SK-N-MC (cell line): ENCODE measurements at regions not wholly inside any gene's neighbourhood (a gene's known extent, or its start where the extent isn't known, plus 50 kb on each side); places are given as distances from the start of the nearest gene placed in this dataset.

Source experiments
- DNase-seq: peaks from one replicate; pipeline ENCODE4 v3.0.0-alpha.2; 2011; ENCODE audit warnings: low read depth, low spot score
- H3K27ac ChIP-seq: fragments of 200-600 bp; sonication (generic); 2 replicates; pipeline ENCODE4 v1.5.1; 2016; ENCODE audit warnings: mixed run types
- H3K36me3 ChIP-seq: fragments of 200-600 bp; sonication (generic); 2 replicates; pipeline ENCODE4 v1.6.1; 2017; ENCODE audit warnings: antibody characterized with exemption, low read length, mixed read lengths; ENCODE audit not compliant: insufficient read depth
- H3K4me3 ChIP-seq: fragments of 200-600 bp; sonication (generic); 2 replicates; pipeline ENCODE4 v1.5.1; 2016
- H3K9ac ChIP-seq: fragments of 200-600 bp; sonication (generic); 2 replicates; pipeline ENCODE4 v1.8.0; 2017; ENCODE audit warnings: mixed run types, mixed read lengths; ENCODE audit not compliant: insufficient read length
- H3K9me3 ChIP-seq: fragments of 200-600 bp; sonication (generic); 2 replicates; pipeline ENCODE4 v1.6.1; 2017; ENCODE audit warnings: low read depth, mild to moderate bottlenecking, antibody characterized with exemption, low read length, moderate library complexity, mixed read lengths
- EZH2 ChIP-seq: fragments of 200-600 bp; sonication (generic); IDR thresholded peaks from one replicate; pipeline ENCODE4 v1.6.1; 2017; ENCODE audit warnings: antibody characterized with exemption
- FOXP2 ChIP-seq: optimal IDR thresholded peaks from 2 replicates; pipeline ENCODE3; 2011; ENCODE audit warnings: mild to moderate bottlenecking, moderate library complexity; ENCODE audit not compliant: insufficient read depth; ENCODE audit errors: extremely low read length, control extremely low read depth
- POLR2AphosphoS5 ChIP-seq: IDR thresholded peaks from 2 replicates; pipeline ENCODE4 v1.6.1; 2012; ENCODE audit warnings: mild to moderate bottlenecking, low read depth, low read length, borderline replicate concordance

DNA sequence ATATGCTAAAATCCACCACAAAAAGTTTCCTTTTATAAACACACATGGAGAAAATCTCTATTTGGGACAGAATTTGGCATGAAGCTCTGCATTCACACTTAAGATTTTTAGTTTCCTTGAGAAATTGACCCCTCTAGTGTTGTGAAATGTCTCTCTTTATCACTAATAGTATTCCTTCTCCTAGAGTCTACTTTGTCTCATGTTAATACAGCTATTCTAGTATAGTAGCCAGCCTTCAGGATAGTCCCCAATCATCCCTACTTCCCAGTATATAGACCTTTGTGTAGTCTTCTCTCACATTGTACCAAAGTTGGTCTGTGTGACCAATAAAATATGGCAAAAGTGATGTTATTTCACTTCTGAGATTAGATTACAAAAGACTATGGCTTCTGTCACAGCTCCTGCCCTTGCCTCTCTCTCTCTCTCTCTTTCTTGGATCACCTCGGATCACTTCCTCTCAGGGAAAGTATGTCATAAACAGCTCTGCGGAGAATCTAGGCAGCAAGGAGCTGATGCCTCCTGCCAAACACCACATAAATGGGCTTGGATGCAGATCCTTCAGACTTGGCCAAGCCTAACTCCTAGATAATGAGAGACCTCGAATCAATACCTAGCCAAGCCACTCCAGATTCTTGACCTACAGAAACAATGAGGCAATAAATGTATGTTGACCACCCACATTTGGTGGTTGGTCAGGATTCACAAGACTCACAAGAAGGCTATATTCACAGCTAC lies 59.7 kb upstream of the NABP1 start:
- TF ChIP-seq FOXP2 (no peak), EZH2 (no peak), POLR2AphosphoS5 (no peak)
- no peak for DNase-seq
- Histone ChIP-seq H3K4me3 (no peak overlapping the region), H3K9me3 (no peaks in the 10 kb centered on the region), H3K9ac (no peak overlapping the region), H3K36me3 (no peaks in the 10 kb centered on the region), H3K27ac (no peak overlapping the region)

DNA sequence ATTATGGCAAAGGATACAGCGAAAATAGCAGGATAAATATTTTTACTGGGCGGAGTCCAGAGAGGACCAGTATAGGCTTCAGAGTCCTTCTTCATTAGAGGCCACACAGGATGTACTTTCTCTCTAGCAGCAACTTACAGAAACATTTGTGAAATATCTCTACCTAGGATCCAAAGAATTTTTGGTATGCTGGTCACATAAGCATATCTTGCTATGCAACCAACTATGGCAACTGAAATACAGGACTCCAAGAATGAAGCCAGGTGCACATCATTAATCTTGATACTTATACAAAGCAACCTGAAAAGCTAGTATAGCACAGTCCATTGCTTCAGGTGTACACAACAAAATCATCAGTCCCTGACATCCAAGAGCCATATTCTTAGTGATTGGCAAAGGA lies 59.1 kb upstream of the NABP1 start:
- Histone ChIP-seq H3K27ac (no peak overlapping the region), H3K36me3 (no peaks in the 10 kb centered on the region), H3K9ac (no peak overlapping the region), H3K9me3 (no peaks in the 10 kb centered on the region), H3K4me3 (no peak overlapping the region)
- TF ChIP-seq EZH2 = no peak
- no peak for TF ChIP-seq POLR2AphosphoS5
- TF ChIP-seq FOXP2 = no peak
- DNase-seq = no peak

DNA sequence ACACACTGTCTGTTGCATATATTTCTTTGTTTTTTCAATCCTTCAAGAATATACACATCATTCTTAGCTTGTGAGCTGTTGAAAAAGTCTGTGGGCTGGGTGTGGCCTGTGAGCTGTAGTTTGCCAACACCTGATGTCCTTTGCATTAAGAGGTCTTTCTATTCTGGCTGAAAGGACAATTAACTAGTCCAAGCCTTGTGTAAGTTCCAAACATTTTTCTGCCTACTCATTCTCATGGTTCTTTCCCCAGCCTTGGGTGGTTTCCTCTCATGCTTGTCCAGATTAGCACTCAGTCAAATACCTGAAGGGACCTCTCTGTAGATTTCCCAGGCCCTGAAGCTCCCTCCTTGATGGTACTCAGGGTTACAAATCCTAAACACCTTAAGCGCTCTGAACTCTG lies 57.8 kb upstream of the NABP1 start:
- TF ChIP-seq EZH2 = no peak
- TF ChIP-seq FOXP2 = no peak
- no peak for TF ChIP-seq POLR2AphosphoS5
- Histone ChIP-seq H3K4me3 (no peak overlapping the region), H3K27ac (no peak overlapping the region), H3K9ac (no peak overlapping the region), H3K36me3 (no peaks in the 10 kb centered on the region), H3K9me3 (no peaks in the 10 kb centered on the region)
- no peak for DNase-seq

DNA sequence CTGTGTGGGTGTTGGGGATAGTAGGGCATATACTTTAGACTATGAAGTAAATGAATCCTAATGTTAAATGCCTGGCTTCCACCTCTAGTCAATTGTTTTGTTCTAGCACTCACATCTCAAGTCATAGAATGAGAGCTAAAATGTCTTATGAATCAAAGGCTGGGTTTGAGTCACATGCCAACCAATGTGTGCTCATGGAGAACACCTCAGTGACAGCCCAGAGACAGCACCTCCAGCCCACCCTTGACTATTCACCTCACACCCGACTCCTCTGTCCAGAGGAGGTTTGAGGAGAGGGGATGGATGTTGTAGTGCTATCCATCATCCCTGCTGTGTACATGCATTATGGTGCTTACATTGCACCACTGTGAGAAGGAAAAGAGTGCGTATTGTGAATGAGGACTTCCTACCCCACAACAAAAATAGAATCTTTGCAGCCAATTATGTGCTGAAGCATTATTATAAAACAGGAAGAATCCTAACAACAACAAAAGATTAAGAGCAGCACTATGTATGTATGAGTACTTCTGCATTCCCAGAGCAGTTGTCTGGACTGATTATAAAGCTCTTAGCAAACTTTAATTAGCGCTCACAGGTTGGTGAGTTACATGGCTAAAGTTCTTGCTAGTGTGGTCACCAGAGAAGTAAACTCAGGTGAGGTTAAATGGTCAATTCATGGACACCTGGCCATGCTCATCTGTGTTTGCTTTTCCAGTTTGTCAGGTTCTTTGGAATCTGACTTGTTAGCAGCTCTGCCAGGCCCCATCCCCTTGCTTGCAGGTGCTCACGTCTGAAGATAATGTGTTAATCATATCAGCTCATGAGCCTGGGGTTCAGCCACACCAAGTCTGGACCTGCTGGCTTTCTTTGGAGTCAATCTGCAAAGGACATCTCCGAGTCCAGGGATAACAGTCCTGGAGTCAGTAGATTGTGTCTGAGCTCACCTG lies 55.3 kb upstream of the NABP1 start:
- no peak for DNase-seq

DNA sequence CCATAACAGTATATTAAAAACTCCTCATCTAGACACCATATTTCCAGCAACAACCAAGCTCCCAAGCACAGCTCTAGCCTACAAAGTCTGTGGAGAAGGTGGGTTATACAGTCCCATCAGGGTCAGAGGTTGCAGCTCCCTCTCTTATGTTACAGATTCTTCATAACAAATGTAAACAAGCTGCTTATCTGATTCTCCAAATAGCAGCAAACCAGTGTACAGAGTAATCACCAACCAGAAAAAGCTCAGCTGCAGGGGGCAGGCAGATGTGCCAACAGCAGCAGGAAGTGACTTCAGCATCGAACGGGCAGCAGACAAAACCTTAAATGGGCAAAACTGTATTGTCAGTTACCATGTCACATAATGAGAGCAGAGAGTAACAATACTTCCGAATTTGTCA lies 52.9 kb upstream of the NABP1 start:
- no peak overlapping the region for H3K9ac ChIP-seq
- H3K9me3 ChIP-seq = no peaks in the 10 kb centered on the region
- DNase-seq = no peak
- H3K27ac ChIP-seq = no peak overlapping the region
- H3K36me3 ChIP-seq = no peaks in the 10 kb centered on the region
- TF ChIP-seq FOXP2 (no peak), POLR2AphosphoS5 (no peak), EZH2 (no peak)
- no peak overlapping the region for H3K4me3 ChIP-seq

More for the DNA sequence above, 55.3 kb upstream of the NABP1 start:
- TF ChIP-seq EZH2 = no peak
- no peak for TF ChIP-seq FOXP2
- no peak for TF ChIP-seq POLR2AphosphoS5
- no peak overlapping the region for H3K4me3 ChIP-seq
- H3K36me3 ChIP-seq = no peaks in the 10 kb centered on the region
- no peak overlapping the region for H3K27ac ChIP-seq
- no peaks in the 10 kb centered on the region for H3K9me3 ChIP-seq
- no peak overlapping the region for H3K9ac ChIP-seq

DNA sequence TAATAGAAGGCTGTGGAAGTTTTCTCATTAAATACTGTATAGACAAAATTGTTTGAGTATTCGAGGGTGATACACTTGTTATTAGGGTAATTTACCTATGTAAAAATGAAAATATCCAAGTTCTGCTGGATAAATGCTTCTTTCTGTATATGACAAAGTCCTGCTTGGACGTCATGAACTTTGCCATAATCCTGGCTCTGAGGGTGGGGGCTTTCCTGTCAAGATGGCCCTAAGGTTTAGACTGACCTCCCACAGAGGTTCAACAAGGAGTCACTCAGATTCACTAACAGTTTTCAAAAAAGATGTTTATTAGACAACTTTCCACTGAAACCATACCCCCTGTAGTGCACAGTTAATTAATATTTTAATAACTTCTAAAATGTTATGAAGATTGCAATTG lies 52.5 kb upstream of the NABP1 start:
- no peak overlapping the region for H3K27ac ChIP-seq
- no peak overlapping the region for H3K9ac ChIP-seq
- no peaks in the 10 kb centered on the region for H3K36me3 ChIP-seq
- H3K9me3 ChIP-seq = no peaks in the 10 kb centered on the region
- DNase-seq = no peak
- no peak for TF ChIP-seq EZH2
- no peak for TF ChIP-seq FOXP2
- TF ChIP-seq POLR2AphosphoS5 = no peak
- H3K4me3 ChIP-seq = no peak overlapping the region

DNA sequence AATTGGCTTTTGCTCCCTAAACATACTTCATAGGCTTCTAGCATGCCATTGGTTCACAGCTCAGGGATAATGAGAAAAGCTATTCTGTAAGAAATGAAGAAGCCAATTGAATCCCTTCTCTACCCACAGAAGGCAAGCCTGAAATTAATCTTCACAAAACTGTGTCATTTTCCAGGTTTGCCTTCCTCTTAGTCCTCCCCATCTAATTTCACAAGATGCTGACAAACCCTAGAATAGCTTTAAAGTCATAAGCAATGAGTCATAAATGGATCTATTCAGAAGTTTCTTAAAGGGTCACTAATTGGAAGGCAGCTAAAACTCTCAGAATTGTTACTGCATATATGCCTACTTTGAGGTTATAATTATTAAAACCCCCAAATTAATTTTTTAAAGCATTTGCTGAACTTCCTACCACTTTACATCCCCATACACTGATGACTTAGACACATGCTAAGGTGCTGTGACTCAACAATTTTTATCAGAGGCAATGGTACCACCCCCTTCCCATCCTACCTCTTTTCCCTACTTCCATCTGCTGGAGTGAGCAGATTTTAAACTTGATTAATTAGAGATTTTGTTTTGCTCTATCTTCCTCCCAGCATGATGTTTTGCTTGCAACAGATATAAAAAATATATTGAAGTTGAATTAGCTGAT lies 51.3 kb upstream of the NABP1 start:
- Histone ChIP-seq H3K9ac (no peak overlapping the region), H3K27ac (no peak overlapping the region), H3K4me3 (no peak overlapping the region), H3K9me3 (no peaks in the 10 kb centered on the region), H3K36me3 (no peaks in the 10 kb centered on the region)
- TF ChIP-seq POLR2AphosphoS5 (no peak), FOXP2 (no peak), EZH2 (no peak)
- no peak for DNase-seq

DNA sequence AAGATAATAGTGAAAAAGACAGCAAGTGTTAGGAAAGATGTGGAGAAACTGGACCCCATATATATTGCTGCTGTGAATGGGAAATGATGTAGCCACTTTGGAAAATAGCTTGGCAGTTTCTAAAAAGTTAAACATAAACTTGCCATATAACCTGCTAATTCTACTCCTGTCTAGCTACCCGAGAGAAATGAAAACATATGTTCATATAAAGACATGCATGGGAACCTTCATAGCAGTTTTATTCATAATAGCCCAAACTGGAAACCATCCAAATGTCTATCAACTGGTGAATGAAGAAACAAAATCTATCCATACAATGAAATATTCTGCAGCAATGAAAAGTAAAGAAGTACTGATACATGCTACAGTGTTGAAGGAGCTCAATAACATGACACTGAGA lies 50.4 kb upstream of the NABP1 start:
- no peak for TF ChIP-seq FOXP2
- TF ChIP-seq EZH2 = no peak
- TF ChIP-seq POLR2AphosphoS5 = no peak
- no peak overlapping the region for H3K9ac ChIP-seq
- H3K4me3 ChIP-seq = no peak overlapping the region
- no peak for DNase-seq
- H3K27ac ChIP-seq = no peak overlapping the region
- H3K9me3 ChIP-seq = no peaks in the 10 kb centered on the region
- H3K36me3 ChIP-seq = no peaks in the 10 kb centered on the region
